ENCODE measurements at regions not wholly inside any gene's neighbourhood (a gene's known extent, or its start where the extent isn't known, plus 50 kb on each side); places are given as distances from the start of the nearest gene placed in this dataset.

- Histone ChIP-seq H3K9ac (ENCODE audit: low read depth, low read length) (no peak overlapping the region), H3K36me3 (ENCODE audit: insufficient read depth, low read length) (no peaks in the 10 kb centered on the region), H3K4me3 (ENCODE audit: low read depth in 1 of 2, low read length in 2 of 2) (no peak overlapping the region), H2AFZ (ENCODE audit: low read depth, low read length) (no peak overlapping the region), H3K4me1 (ENCODE audit: insufficient read depth, low read length) (no peaks in the 10 kb centered on the region), H3K27ac (ENCODE audit: low read length) (no peak overlapping the region), H3K9me3 (ENCODE audit: insufficient read depth, low read length, severe bottlenecking) (no peaks in the 10 kb centered on the region), H3K4me2 (ENCODE audit: insufficient read depth, low read length) (no peak overlapping the region), H3K27me3 (ENCODE audit: insufficient read depth, low read length, poor library complexity) (peaks cover 4% of the 10 kb centered on the region), H4K20me1 (ENCODE audit: insufficient read depth, low read length) (no peaks in the 10 kb centered on the region), H3K79me2 (ENCODE audit: insufficient read depth, low read length) (no peaks in the 10 kb centered on the region)
- ATAC-seq (ENCODE audit: insufficient read depth, low read depth) (no peak), DNase-seq (no peak)
- TF ChIP-seq CTCF (IDR thresholded peaks at IDR 0.05; ENCODE audit: borderline replicate concordance, extremely low read depth, low read length, poor library complexity, severe bottlenecking) = no peak
- TF ChIP-seq EZH2 (IDR thresholded peaks at IDR 0.05; ENCODE audit: borderline replicate concordance, low read depth, low read length, severe bottlenecking) = no peak
Measured at GRCh38 chr7:73918926-73919693, 58.2 kb downstream of the TMEM270 start.

- no peaks in the 10 kb centered on the region for H3K9me3 ChIP-seq (ENCODE audit: insufficient read depth, low read length, severe bottlenecking)
- ATAC-seq (ENCODE audit: insufficient read depth, low read depth) (no peak), DNase-seq (no peak)
- H3K9ac ChIP-seq (ENCODE audit: low read depth, low read length) = no peak overlapping the region
- H3K4me1 ChIP-seq (ENCODE audit: insufficient read depth, low read length) = no peaks in the 10 kb centered on the region
- TF ChIP-seq CTCF (IDR thresholded peaks at IDR 0.05; ENCODE audit: borderline replicate concordance, extremely low read depth, low read length, poor library complexity, severe bottlenecking) (no peak), EZH2 (IDR thresholded peaks at IDR 0.05; ENCODE audit: borderline replicate concordance, low read depth, low read length, severe bottlenecking) (no peak)
- no peak overlapping the region for H2AFZ ChIP-seq (ENCODE audit: low read depth, low read length)
- H3K4me2 ChIP-seq (ENCODE audit: insufficient read depth, low read length) = no peak overlapping the region
- no peaks in the 10 kb centered on the region for H4K20me1 ChIP-seq (ENCODE audit: insufficient read depth, low read length)
- H3K79me2 ChIP-seq (ENCODE audit: insufficient read depth, low read length) = no peaks in the 10 kb centered on the region
- no peaks in the 10 kb centered on the region for H3K27me3 ChIP-seq (ENCODE audit: insufficient read depth, low read length, poor library complexity)
- H3K27ac ChIP-seq (ENCODE audit: low read length) = no peak overlapping the region
- H3K36me3 ChIP-seq (ENCODE audit: insufficient read depth, low read length) = no peaks in the 10 kb centered on the region
- no peak overlapping the region for H3K4me3 ChIP-seq (ENCODE audit: low read depth in 1 of 2, low read length in 2 of 2)
Measured at GRCh38 chr7:73919694-73920375, 58.9 kb downstream of the TMEM270 start.

DNA sequence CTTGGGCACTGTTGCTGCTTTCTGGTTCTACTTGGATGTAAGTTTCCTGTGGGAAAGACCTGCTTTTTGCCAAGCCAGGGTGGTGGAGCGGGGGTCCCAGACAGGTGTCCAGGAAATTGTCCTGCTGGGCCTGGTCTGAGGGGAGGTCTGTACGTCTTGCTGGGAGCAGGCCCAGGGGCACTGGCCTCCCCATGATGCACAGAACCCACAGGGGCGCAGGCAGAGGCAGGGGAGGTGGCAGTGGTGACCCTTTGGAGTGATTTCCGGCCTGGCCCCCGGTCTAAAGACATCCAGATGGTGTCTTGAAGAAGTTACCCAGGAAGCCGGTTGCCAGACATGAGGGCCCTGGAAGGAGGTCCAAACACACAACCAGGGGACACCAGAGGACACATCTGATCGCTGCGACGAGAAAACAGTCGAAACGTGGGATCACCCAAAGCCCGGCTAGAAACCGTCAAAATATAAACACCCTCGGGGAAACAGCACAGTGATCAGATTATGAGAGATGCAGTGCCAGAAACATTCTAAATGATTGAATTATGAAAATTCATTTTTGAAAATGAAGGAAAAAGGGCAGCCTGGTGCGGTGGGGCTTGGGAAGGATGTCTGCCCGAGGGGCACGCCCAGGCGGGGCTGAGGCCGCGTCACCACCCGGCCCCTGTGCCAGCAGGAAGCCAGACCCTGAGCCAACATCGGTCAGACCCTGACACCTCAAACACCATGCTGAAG is 59.6 kb downstream of the TMEM270 start:
- H3K27ac ChIP-seq (ENCODE audit: low read length) = no peak overlapping the region
- no peak for DNase-seq

More for the DNA sequence above, 59.6 kb downstream of the TMEM270 start:
- no peaks in the 10 kb centered on the region for H3K9me3 ChIP-seq (ENCODE audit: insufficient read depth, low read length, severe bottlenecking)
- no peak overlapping the region for H3K9ac ChIP-seq (ENCODE audit: low read depth, low read length)
- no peak overlapping the region for H3K4me2 ChIP-seq (ENCODE audit: insufficient read depth, low read length)
- no peaks in the 10 kb centered on the region for H3K36me3 ChIP-seq (ENCODE audit: insufficient read depth, low read length)
- TF ChIP-seq CTCF (IDR thresholded peaks at IDR 0.05; ENCODE audit: borderline replicate concordance, extremely low read depth, low read length, poor library complexity, severe bottlenecking) (no peak), EZH2 (IDR thresholded peaks at IDR 0.05; ENCODE audit: borderline replicate concordance, low read depth, low read length, severe bottlenecking) (no peak)
- H3K79me2 ChIP-seq (ENCODE audit: insufficient read depth, low read length) = no peaks in the 10 kb centered on the region
- H2AFZ ChIP-seq (ENCODE audit: low read depth, low read length) = no peak overlapping the region
- no peak overlapping the region for H3K4me3 ChIP-seq (ENCODE audit: low read depth in 1 of 2, low read length in 2 of 2)
- no peak for ATAC-seq (ENCODE audit: insufficient read depth, low read depth)
- H3K4me1 ChIP-seq (ENCODE audit: insufficient read depth, low read length) = no peaks in the 10 kb centered on the region
- no peaks in the 10 kb centered on the region for H4K20me1 ChIP-seq (ENCODE audit: insufficient read depth, low read length)
- H3K27me3 ChIP-seq (ENCODE audit: insufficient read depth, low read length, poor library complexity) = no peaks in the 10 kb centered on the region

Data from DND-41 (cell line).